HG03378 (cell line): ENCODE measurements at regions not wholly inside any gene's neighbourhood (a gene's known extent, or its start where the extent isn't known, plus 50 kb on each side); places are given as distances from the start of the nearest gene placed in this dataset.

ENCODE experiments used
- ATAC-seq: cut with Tn5 transposase; IDR thresholded peaks from one replicate; pipeline ENCODE4 v1.9.1; 2021; ENCODE audit warnings: mild to moderate bottlenecking, moderate library complexity; ENCODE audit not compliant: unreplicated experiment

- ATAC-seq = no peak
Measured at GRCh38 chr2:217722883-217723472, 279.8 kb downstream of the TNS1 start.

DNA sequence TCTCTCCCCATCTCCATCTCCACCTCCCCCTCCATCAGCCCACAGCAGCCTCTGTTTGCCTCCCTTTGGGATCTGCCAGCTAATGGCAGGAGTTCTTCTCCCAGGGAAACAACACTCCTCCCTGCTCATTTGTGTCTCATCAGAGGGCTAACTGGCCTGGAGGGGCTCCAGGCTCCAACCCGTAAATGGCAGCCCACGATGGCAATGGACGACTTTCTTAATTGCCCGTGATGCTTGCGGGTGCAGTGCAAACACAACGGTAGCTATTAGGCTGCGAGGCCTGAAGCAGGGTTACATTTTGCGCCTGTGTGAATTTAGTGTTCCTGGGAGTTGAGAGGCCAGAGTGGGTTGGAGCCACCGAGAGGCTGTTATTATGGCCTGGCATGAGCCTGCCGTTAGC, 285.1 kb downstream of the TNS1 start:
- no peak for ATAC-seq

DNA sequence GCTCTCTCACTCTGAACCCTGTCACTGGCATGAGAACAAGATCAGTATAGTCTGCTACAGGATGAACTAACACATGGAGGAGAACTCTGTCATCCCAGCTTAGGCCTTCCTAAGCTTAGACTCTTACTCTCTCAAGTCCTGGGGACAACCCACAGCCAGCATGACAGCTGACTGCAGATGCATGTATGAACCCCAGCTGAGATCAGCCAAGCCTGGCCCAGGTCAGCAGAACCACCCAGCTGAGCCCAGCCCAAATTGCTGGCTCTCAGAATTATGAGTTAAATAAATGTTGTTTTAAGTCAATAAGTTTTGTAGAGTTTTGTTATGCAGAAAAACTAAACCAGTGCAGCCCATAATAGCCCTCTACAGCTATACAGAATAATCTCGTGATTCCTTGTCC, 287.3 kb downstream of the TNS1 start:
- ATAC-seq = no peak

DNA sequence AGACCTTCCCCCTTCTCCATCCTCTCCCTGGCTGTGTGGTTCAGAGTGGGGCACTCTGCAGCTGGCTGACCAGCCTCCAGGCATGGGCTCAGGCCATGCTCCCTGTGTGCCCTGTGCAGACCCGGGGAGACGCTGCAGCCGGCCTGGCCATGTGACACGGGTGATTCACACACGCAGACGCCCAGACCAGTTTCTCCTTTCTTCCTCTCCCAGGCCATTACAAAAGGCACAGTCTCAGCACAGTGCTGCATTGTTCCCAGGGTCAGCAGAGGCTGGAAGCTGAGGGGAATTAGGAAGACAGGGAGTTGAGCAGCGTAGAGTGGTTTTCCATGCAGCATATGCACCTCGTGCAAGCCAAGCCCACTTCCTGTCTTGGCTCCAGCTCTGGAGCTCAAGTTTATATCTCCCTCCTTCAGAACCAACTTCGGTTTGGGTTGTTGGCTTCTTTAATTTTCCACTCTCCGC, 288.5 kb downstream of the TNS1 start:
- no peak for ATAC-seq

- ATAC-seq = no peak
Measured at GRCh38 chr2:217713395-217714286, 289.2 kb downstream of the TNS1 start.

DNA sequence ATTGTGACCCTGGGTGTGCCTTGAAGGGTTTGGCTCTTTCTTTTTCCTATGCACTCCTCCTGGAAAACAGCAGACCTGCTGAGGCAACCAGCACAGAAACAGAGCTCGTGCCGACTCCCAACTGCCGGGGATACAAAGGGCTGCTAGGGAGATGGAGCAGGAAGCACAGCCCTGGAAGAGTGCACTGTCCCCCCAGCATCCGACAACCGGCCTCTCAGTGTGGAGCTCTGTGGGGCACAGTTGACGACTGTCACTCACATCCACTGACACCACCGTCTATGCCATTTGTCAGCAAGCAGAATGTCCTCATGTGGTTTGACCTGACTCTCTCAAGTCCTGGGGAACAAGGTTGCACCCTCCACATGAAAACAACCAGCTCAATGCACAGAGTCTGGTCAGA, 290.4 kb downstream of the TNS1 start:
- no peak for ATAC-seq

DNA sequence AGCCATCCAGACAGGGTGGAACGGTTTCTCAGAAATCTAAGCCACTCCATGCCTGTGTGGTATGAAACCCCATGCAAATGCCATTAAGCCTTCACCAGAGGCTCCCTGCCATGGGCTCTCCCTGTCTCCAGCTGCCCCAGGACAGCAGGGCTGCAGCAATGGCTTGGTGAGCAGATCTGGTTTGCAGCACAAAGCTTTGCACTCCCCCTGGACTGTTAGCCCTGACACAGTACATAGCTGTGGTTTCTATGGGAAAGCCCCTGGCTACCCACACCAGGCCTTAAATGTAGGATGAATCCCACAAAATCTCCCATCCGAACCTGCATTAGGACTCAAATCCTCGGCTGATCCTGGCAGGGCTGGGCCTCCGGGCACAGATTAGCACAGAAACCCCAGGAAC, 291.6 kb downstream of the TNS1 start:
- no peak for ATAC-seq

- no peak for ATAC-seq
Measured at GRCh38 chr2:217710211-217710765, 292.5 kb downstream of the TNS1 start.

GRCh38 chr2:217709478-217710210, 293.2 kb downstream of the TNS1 start:
- ATAC-seq = no peak

- no peak for ATAC-seq
Measured at GRCh38 chr2:217707131-217707611, 295.6 kb downstream of the TNS1 start.

- no peak for ATAC-seq
Measured at GRCh38 chr2:217706513-217706912, 296.3 kb downstream of the TNS1 start.

DNA sequence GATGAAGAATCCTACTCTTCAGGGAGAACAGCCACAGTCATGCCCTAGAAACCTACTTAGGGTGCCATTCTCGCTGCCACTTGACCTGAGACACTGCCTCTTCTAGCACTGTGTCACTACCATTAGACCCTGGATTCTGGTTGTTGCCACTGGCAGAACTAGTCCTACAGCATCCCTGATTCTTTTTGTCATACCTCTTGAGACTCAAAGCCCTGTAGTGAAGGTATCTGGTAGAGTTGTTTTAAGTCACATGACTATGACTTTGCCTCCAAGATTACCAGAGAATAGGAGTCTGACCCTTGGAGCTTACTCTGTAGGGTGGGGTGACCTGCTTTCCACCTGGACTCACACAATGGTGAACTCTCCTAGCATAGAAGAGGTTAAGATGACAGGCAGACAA, 296.7 kb downstream of the TNS1 start:
- no peak for ATAC-seq

DNA sequence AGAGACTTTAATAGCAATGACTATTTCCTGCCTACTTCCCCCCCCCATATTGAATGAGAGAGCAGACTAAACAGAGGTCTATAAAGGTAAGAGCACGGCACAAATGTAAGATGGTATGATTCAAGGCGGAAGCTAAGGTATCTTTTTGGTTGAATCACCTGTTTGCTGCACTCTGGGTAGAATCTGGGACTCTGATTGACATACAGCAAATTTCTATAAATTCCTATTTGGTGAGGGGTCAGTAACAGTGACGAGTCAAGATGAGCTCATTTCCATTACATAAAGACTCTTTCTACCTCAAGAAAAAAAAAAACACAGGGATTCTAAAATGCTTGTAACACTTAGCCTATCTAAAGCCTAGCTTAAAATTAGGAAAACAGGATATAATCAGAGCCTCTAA, 297.3 kb downstream of the TNS1 start:
- no peak for ATAC-seq

DNA sequence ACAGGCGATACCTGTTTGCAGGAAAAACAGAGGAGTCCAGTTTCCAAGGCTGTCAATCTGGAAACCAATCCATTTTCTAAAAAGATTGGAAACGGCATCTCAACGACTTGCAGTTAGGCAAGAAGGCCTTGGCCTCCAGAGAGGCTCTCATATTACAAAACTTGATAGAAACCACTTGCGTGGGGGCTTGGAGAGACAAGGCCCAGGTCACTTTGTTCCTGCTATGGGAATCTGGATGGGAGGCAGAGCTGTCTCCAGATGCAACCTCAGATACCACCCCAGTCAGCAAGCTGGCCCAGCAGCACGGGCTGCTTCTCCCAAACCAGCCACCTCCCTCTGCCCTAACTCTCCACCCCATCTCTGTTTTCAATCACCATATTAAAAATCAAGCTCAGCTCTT, 298.8 kb downstream of the TNS1 start:
- no peak for ATAC-seq

DNA sequence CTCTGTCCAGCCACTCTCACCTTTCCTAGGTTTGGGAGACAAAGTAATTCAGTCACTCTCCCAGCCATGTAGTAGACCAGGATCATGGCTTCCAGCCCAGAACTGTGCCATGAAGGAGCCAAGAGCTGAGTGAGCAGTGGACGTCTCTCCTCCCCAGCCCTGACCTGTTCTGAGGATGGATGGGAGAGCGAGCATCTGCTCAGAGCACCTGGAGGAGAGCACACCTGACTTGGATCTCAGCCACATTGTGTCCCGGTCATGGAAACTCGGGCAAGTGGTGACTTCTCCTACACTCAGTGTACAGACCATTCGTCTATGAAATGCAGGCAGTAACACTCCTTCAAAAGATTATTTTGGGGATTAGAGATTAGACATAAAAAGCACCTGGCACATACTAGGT, 299.7 kb downstream of the TNS1 start:
- no peak for ATAC-seq

DNA sequence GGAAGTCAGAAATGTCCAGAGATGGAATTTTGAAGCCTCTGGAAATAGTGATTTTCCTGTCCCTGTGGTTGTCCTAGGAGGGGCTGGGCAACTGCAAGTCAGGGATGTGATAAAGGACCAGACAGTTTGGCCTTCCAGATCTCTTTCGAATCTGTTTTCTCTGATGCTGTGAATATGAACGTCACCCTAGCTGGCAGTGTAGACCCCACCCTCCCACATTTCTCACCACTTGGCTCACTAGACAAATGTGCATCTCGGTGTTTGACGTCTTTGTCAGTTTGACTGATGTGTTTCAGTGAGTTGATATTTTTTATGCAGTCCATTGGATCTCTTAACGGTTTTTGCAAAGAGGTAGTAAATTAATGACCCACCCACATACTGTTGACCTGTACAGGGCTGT, 301.2 kb downstream of the TNS1 start:
- ATAC-seq = no peak

- ATAC-seq = no peak
Measured at GRCh38 chr2:217698691-217699090, 304.1 kb downstream of the TNS1 start.

- ATAC-seq = no peak
Measured at GRCh38 chr2:217695033-217695520, 307.7 kb downstream of the TNS1 start.

GRCh38 chr2:217694291-217694690, 308.5 kb downstream of the TNS1 start:
- ATAC-seq = no peak

DNA sequence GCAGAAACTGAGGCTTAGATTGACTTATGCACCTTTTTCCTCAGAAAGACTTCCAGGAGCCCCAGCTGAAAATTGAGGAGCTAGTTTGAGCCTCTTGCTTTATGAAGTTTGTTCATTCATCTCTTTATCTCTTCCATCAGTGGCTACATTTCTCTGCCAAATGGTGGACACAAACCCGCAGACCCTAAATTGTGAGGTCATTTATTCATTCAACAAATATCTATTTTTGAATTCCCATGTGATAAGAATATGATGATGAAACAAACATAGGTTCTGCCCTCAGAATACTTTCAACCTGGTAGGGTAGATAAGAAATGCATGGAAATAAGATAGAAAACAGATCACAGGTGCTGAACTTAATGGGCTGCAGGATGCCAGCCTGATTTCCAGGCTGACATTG, 309.4 kb downstream of the TNS1 start:
- ATAC-seq = no peak
